ENCODE measurements at regions not wholly inside any gene's neighbourhood (a gene's known extent, or its start where the extent isn't known, plus 50 kb on each side); places are given as distances from the start of the nearest gene placed in this dataset.

- no peak overlapping the region for H3K27ac ChIP-seq (ENCODE audit: low read depth, low read length)
- no peaks in the 10 kb centered on the region for H3K9me3 Mint-ChIP-seq
- no peak for DNase-seq
- no peak overlapping the region for H3K4me3 Mint-ChIP-seq
- no peak overlapping the region for H3K9ac ChIP-seq (ENCODE audit: extremely low read depth, low read length, poor library complexity, severe bottlenecking)
- TF ChIP-seq CTCF (conservative IDR thresholded peaks at IDR 0.05): peak; percentile 29
- H3K36me3 ChIP-seq (ENCODE audit: control insufficient read depth, insufficient read depth, low read length): no peaks in the 10 kb centered on the region
- H3K36me3 Mint-ChIP-seq (ENCODE audit: low read depth): no peaks in the 10 kb centered on the region
- H3K4me1 ChIP-seq (ENCODE audit: control insufficient read depth, insufficient read depth, low read length): no peaks in the 10 kb centered on the region
- no peak overlapping the region for H3K4me3 ChIP-seq (ENCODE audit: low read length)
- peaks cover 4% of the 10 kb centered on the region for H3K4me1 Mint-ChIP-seq
- 67 to 77% methylated on average over 3 to 13 of the region's 13 CpGs for WGBS, 2 experiments (ENCODE audit: insufficient coverage in 1 of 2, insufficient read length in 1 of 2)
- no peaks in the 10 kb centered on the region for H3K27me3 ChIP-seq (ENCODE audit: control insufficient read depth, insufficient read depth, low read length, poor library complexity, severe bottlenecking)
- H3K27me3 Mint-ChIP-seq (ENCODE audit: insufficient read depth): peaks cover 7% of the 10 kb centered on the region
- peak overlapping the region; percentile 69 for H3K27ac Mint-ChIP-seq
- no peaks in the 10 kb centered on the region for H3K9me3 ChIP-seq (ENCODE audit: control insufficient read depth, low read length)
These were observed 125.6 kb downstream of the TMEM18 start for GRCh38 chr2:551621-552020.

GRCh38 chr2:550860-551567 lies 126.2 kb downstream of the TMEM18 start:
- H3K4me3 Mint-ChIP-seq: no peak overlapping the region
- no peak overlapping the region for H3K27ac ChIP-seq (ENCODE audit: low read depth, low read length)
- no peaks in the 10 kb centered on the region for H3K36me3 ChIP-seq (ENCODE audit: control insufficient read depth, insufficient read depth, low read length)
- DNase-seq: no peak
- 89 to 91% methylated on average over 12 to 13 of the region's 13 CpGs for WGBS, 2 experiments (ENCODE audit: insufficient coverage in 1 of 2, insufficient read length in 1 of 2)
- H3K4me3 ChIP-seq (ENCODE audit: low read length): no peak overlapping the region
- no peak overlapping the region for H3K9ac ChIP-seq (ENCODE audit: extremely low read depth, low read length, poor library complexity, severe bottlenecking)
- H3K4me1 Mint-ChIP-seq: peaks cover 4% of the 10 kb centered on the region
- TF ChIP-seq CTCF (conservative IDR thresholded peaks at IDR 0.05): no peak
- no peaks in the 10 kb centered on the region for H3K9me3 Mint-ChIP-seq
- H3K27me3 Mint-ChIP-seq (ENCODE audit: insufficient read depth): peaks cover 7% of the 10 kb centered on the region
- H3K4me1 ChIP-seq (ENCODE audit: control insufficient read depth, insufficient read depth, low read length): no peaks in the 10 kb centered on the region
- no peaks in the 10 kb centered on the region for H3K27me3 ChIP-seq (ENCODE audit: control insufficient read depth, insufficient read depth, low read length, poor library complexity, severe bottlenecking)
- no peaks in the 10 kb centered on the region for H3K36me3 Mint-ChIP-seq (ENCODE audit: low read depth)
- H3K9me3 ChIP-seq (ENCODE audit: control insufficient read depth, low read length): no peaks in the 10 kb centered on the region
- peak overlapping the region; percentile 69 for H3K27ac Mint-ChIP-seq

- H3K9me3 Mint-ChIP-seq: no peaks in the 10 kb centered on the region
- no peaks in the 10 kb centered on the region for H3K4me1 Mint-ChIP-seq
- H3K27me3 ChIP-seq (ENCODE audit: control insufficient read depth, insufficient read depth, low read length, poor library complexity, severe bottlenecking): no peaks in the 10 kb centered on the region
- WGBS, 2 experiments (ENCODE audit: insufficient coverage in 1 of 2, insufficient read length in 1 of 2): 90 to 92% methylated on average over 15 to 24 of the region's 24 CpGs
- H3K27me3 Mint-ChIP-seq (ENCODE audit: insufficient read depth): peaks cover 6% of the 10 kb centered on the region
- no peaks in the 10 kb centered on the region for H3K36me3 ChIP-seq (ENCODE audit: control insufficient read depth, insufficient read depth, low read length)
- no peaks in the 10 kb centered on the region for H3K9me3 ChIP-seq (ENCODE audit: control insufficient read depth, low read length)
- no peak overlapping the region for H3K27ac ChIP-seq (ENCODE audit: low read depth, low read length)
- H3K4me1 ChIP-seq (ENCODE audit: control insufficient read depth, insufficient read depth, low read length): no peaks in the 10 kb centered on the region
- DNase-seq: no peak
- no peak for TF ChIP-seq CTCF (conservative IDR thresholded peaks at IDR 0.05)
- no peaks in the 10 kb centered on the region for H3K36me3 Mint-ChIP-seq (ENCODE audit: low read depth)
- no peak overlapping the region for H3K4me3 Mint-ChIP-seq
- H3K9ac ChIP-seq (ENCODE audit: extremely low read depth, low read length, poor library complexity, severe bottlenecking): no peak overlapping the region
- H3K27ac Mint-ChIP-seq: no peak overlapping the region
- H3K4me3 ChIP-seq (ENCODE audit: low read length): no peak overlapping the region
These were observed 131.2 kb downstream of the TMEM18 start for GRCh38 chr2:545711-546650.
